Neural progenitor cell (in vitro differentiated cells): ENCODE measurements at regions not wholly inside any gene's neighbourhood (a gene's known extent, or its start where the extent isn't known, plus 50 kb on each side); places are given as distances from the start of the nearest gene placed in this dataset. TPM values are rescaled to one million over a fixed set of nuclear protein-coding genes. Genes with fewer than 3 reads are reported as not detected.
"Not testable (repeated sequence)": the region's sequence is repeated elsewhere in the genome, so short reads cannot be mapped to it uniquely, and the experiment has no call there.

Experiments
- DNase-seq: peaks from one replicate; pipeline ENCODE4 v3.0.0-alpha.2; 2016; ENCODE audit warnings: low spot score
- H2AFZ ChIP-seq: fragments of 200-600 bp; sonication (generic); replicated peaks from 2 replicates; pipeline ENCODE4 v1.6.1; 2016; ENCODE audit warnings: antibody characterized with exemption
- H3F3A ChIP-seq: fragments of 200-600 bp; sonication (generic); 2 replicates; pipeline ENCODE4 v1.6.1; 2016; ENCODE audit warnings: antibody characterized with exemption, low read depth
- H3K27ac ChIP-seq: fragments of 200-600 bp; sonication (generic); 2 replicates; pipeline ENCODE4 v1.5.1; 2016; ENCODE audit warnings: mild to moderate bottlenecking
- H3K27me3 ChIP-seq: fragments of 200-600 bp; sonication (generic); 2 replicates; pipeline ENCODE4 v1.6.1; 2016; ENCODE audit warnings: mild to moderate bottlenecking, moderate library complexity
- H3K36me3 ChIP-seq: fragments of 200-600 bp; sonication (generic); 2 replicates; pipeline ENCODE4 v1.5.1; 2016
- H3K4me1 ChIP-seq: fragments of 200-600 bp; sonication (generic); 2 replicates; pipeline ENCODE4 v1.6.1; 2016; ENCODE audit warnings: mixed run types
- H3K4me2 ChIP-seq: fragments of 200-600 bp; sonication (generic); 2 replicates; pipeline ENCODE4 v1.6.1; 2016
- H3K4me3 ChIP-seq: fragments of 200-600 bp; sonication (generic); 2 replicates; pipeline ENCODE4 v1.5.1; 2016
- H3K79me2 ChIP-seq: fragments of 200-600 bp; sonication (generic); 2 replicates; pipeline ENCODE4 v1.6.1; 2016; ENCODE audit warnings: low read depth
- H3K9ac ChIP-seq: fragments of 200-600 bp; sonication (generic); 2 replicates; pipeline ENCODE4 v1.6.1; 2016
- H3K9me3 ChIP-seq: fragments of 200-600 bp; sonication (generic); 2 replicates; pipeline ENCODE4 v1.5.1; 2016; ENCODE audit warnings: low read depth
- H4K20me1 ChIP-seq: fragments of 200-600 bp; sonication (generic); 2 replicates; pipeline ENCODE4 v1.6.1; 2016; ENCODE audit warnings: low read depth
- H3K27ac Mint-ChIP-seq: 3 replicates; pipeline ENCODE4 v1.8.0; 2021; ENCODE audit warnings: mixed read lengths
- H3K27me3 Mint-ChIP-seq: 2 replicates; pipeline ENCODE4 v1.8.0; 2022; ENCODE audit warnings: low read depth, mild to moderate bottlenecking, inconsistent platforms, moderate library complexity, mixed read lengths; ENCODE audit not compliant: insufficient read depth
- H3K36me3 Mint-ChIP-seq: 3 replicates; pipeline ENCODE4 v1.8.0; 2021; ENCODE audit warnings: mixed read lengths
- H3K4me1 Mint-ChIP-seq: 3 replicates; pipeline ENCODE4 v1.8.0; 2021; ENCODE audit warnings: mixed read lengths
- H3K4me3 Mint-ChIP-seq: 3 replicates; pipeline ENCODE4 v1.8.0; 2021; ENCODE audit warnings: mild to moderate bottlenecking, moderate library complexity, mixed read lengths
- H3K9me3 Mint-ChIP-seq: 3 replicates; pipeline ENCODE4 v1.8.0; 2020; ENCODE audit warnings: mixed read lengths
- small RNA-seq: library from RNA; depleted of rRNA; stranded (forward); fragments of <200 nt; gene quantifications from one replicate; pipeline ENCODE3, GENCODE V24; 2015

DNA sequence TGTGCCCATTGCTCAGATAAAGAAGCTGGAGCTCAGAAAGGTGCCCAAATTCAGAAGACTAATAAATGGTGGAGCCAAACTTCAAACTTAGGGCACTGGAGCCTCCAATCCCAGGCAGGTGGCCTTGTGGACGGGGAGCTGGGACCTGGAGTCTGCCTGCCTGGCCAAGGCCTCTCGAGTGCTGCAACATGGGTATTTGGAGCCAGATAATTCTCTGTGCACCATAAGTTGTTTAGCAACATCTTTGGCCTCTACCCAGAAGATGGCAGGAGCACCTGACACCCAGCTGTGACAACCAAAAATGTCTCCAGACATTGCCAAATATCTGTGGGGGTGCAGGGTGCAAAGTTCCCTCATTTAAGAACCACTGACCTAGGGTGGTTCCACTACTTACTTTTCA is 915.0 kb downstream of the RPIA start:
- not testable (repeated sequence) for H3K4me1 Mint-ChIP-seq, H3K4me3 ChIP-seq, H3F3A ChIP-seq, H3K27ac Mint-ChIP-seq, H4K20me1 ChIP-seq, H3K4me2 ChIP-seq, H3K4me1 ChIP-seq, H3K36me3 Mint-ChIP-seq, H3K9me3 ChIP-seq, H3K4me3 Mint-ChIP-seq, H3K27ac ChIP-seq, H3K27me3 Mint-ChIP-seq, H3K27me3 ChIP-seq, H3K9ac ChIP-seq, DNase-seq, H3K79me2 ChIP-seq, H3K36me3 ChIP-seq, H2AFZ ChIP-seq
- peaks cover 16% of the 10 kb centered on the region for H3K9me3 Mint-ChIP-seq

DNA sequence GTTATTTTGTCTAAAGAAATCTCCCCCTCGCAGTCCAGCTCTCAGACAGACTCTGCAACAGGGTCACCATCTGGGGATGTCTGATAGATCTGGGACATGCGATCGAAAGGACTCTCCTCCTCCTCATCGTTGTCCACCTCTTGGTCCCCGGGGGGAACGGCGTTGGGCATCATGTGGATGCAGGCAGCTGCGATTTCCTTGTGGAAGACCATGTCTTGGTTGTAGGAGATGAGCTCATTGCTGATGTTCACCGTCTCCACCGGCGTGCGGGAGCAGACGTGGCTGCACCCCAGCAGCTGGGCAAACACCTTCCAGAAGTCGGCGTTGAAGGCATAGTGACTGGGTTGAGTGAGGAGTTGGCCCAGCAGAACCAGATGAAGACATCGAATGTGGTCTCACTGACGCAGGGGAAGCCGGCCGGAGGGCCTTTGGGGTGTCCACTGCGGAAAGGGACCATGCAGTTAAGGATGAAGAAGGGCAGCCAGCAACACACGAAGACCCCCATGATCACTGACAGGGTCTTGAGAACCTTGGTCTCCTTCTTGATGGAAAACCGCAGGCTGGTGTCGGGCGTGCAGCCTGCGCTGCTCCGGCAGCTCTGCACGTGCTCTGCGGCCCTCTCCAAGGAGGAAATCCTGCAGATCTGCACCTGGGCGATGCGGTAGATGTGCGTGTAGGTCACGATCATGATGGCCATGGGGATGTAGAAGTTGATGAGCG is 918.9 kb downstream of the RPIA start:
- H3K4me3 ChIP-seq, H3K27ac Mint-ChIP-seq, H3K27me3 ChIP-seq, DNase-seq, H3K79me2 ChIP-seq, H3K36me3 Mint-ChIP-seq, H3K4me1 Mint-ChIP-seq, H3K9ac ChIP-seq, H4K20me1 ChIP-seq, H3K4me3 Mint-ChIP-seq, H3F3A ChIP-seq, H3K4me1 ChIP-seq, H3K27me3 Mint-ChIP-seq, H2AFZ ChIP-seq, H3K27ac ChIP-seq, H3K9me3 ChIP-seq, H3K36me3 ChIP-seq, H3K4me2 ChIP-seq: not testable (repeated sequence)
- H3K9me3 Mint-ChIP-seq = peaks cover 23% of the 10 kb centered on the region

DNA sequence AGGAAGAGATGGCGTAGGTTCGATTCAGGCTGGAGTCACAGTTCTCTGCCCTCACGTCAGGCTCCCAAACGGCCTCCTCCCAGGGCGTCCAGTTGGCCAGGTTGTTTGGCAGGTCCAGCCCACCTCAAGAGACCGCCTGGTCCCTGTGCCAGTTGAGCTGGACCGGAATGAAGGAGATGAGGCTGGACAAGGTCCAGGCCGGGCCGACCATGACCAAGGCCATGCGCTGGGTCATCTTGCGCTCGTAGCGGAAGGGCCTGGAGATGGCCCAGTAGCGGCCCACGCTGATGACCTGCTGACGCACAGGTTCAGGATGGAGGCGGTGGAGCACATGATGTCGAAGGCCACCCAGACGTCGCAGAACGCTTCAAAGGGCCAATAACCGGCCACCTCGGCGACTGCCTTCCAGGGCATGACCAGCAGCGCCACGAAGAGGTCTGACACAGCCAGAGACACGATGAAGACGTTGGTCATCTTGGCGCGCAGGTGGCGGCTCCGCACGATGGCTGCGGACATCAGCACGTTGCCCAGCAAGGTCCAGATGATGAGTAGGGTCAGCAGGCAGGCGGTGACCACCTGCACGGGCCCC is 919.5 kb downstream of the RPIA start:
- H3K27me3 Mint-ChIP-seq, H3K27me3 ChIP-seq, H3K27ac ChIP-seq, H4K20me1 ChIP-seq, H2AFZ ChIP-seq, H3K4me3 Mint-ChIP-seq, H3K9me3 ChIP-seq, H3K4me3 ChIP-seq, H3K9ac ChIP-seq, H3K79me2 ChIP-seq, H3K4me2 ChIP-seq, H3K36me3 ChIP-seq, H3F3A ChIP-seq, H3K4me1 Mint-ChIP-seq, DNase-seq, H3K27ac Mint-ChIP-seq, H3K36me3 Mint-ChIP-seq, H3K4me1 ChIP-seq: not testable (repeated sequence)
- peaks cover 23% of the 10 kb centered on the region for H3K9me3 Mint-ChIP-seq

DNA sequence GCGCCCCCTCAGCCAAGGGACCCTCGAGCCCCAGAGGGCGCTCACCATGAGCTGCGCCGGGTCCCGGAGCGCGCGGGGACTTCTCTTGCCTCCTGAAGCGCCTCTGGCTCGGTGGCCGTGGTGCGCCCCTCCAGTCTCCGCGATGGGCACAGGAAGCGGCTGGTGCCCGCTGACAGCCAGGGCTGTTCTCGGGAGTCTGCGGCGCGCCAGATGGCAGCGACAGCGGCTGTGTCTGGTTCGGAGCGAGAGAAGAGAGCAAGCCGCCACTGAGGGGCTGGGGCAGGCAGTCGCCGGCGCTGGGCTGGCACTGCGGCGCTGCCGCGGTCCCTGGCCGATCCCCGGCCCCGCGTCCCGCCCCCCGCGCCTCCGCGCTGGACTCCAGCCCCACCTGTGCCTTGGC is 920.2 kb downstream of the RPIA start:
- not testable (repeated sequence) for H3K27me3 ChIP-seq, H4K20me1 ChIP-seq, H3F3A ChIP-seq, H3K27me3 Mint-ChIP-seq, H3K4me3 ChIP-seq, H3K4me3 Mint-ChIP-seq, H3K9ac ChIP-seq, DNase-seq, H3K4me2 ChIP-seq, H3K27ac ChIP-seq, H3K79me2 ChIP-seq, H3K36me3 ChIP-seq, H3K9me3 ChIP-seq, H3K27ac Mint-ChIP-seq, H3K4me1 Mint-ChIP-seq, H3K36me3 Mint-ChIP-seq, H2AFZ ChIP-seq, H3K4me1 ChIP-seq
- H3K9me3 Mint-ChIP-seq = peaks cover 23% of the 10 kb centered on the region

DNA sequence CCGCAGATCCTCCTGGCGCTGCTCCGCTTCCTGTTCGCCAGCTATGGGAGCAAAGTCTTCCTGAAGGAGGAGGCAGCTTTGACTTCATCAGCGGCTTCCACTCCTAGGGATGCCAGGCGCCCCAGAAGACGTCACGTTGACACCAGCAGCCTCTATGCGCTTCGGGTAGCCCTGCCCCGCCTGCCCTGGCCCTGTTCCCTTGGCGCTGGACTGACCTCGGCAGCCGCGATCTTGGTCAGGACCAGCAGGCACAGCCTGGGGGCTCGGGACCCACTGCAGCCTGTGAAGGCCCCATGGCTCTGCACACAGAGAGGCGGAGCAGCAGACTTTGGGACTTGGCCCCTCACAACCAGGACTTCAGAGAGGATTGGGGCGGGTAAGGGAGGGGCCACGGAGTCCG is 957.8 kb downstream of the RPIA start:
- not testable (repeated sequence) for H3K4me2 ChIP-seq, H3K36me3 ChIP-seq, H3K4me1 ChIP-seq, H3K27me3 ChIP-seq, DNase-seq, H3K4me1 Mint-ChIP-seq, H2AFZ ChIP-seq, H3K27ac Mint-ChIP-seq, H3K27me3 Mint-ChIP-seq, H3F3A ChIP-seq, H3K9me3 Mint-ChIP-seq, H3K4me3 Mint-ChIP-seq, H3K27ac ChIP-seq, H3K4me3 ChIP-seq, H3K79me2 ChIP-seq, H4K20me1 ChIP-seq, H3K9ac ChIP-seq, H3K9me3 ChIP-seq, H3K36me3 Mint-ChIP-seq

DNA sequence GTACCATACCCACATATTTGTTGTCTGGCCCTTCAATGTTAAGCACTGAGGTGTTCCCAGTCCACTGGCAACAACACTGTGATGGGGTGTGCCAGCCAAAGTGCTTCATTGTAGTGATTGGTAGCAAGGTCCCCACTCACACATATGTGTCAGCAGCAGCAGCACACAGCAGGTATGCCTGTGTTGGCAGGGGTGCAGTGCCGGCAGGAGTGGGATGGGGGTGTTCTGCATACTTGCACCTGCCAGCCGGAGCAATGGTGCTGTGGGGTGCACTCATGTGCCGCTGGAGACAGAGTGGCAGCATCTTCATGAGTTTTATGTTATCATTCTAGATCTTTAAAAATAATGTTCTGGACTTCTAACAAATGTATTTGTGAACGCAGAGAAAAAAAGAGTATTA is 987.8 kb downstream of the RPIA start:
- not testable (repeated sequence) for H2AFZ ChIP-seq, H3K27me3 Mint-ChIP-seq, H3K27ac Mint-ChIP-seq, H3K27ac ChIP-seq, H3K36me3 ChIP-seq, H3K4me2 ChIP-seq, H3K79me2 ChIP-seq, H3K4me1 Mint-ChIP-seq, H3K4me1 ChIP-seq, H4K20me1 ChIP-seq, H3F3A ChIP-seq, H3K27me3 ChIP-seq, H3K4me3 Mint-ChIP-seq, DNase-seq, H3K9ac ChIP-seq, H3K36me3 Mint-ChIP-seq, H3K4me3 ChIP-seq
- peaks cover 69% of the 10 kb centered on the region for H3K9me3 ChIP-seq
- peaks cover 60% of the 10 kb centered on the region for H3K9me3 Mint-ChIP-seq

Small RNAs in the stretch of these regions (small RNA-seq; reads per million reads assigned to genes)
- not detected for gene RF00001
